Retina (tissue), 1 donor: ENCODE measurements at regions not wholly inside any gene's neighbourhood (a gene's known extent, or its start where the extent isn't known, plus 50 kb on each side); places are given as distances from the start of the nearest gene placed in this dataset.
"Not testable (repeated sequence)": the region's sequence is repeated elsewhere in the genome, so short reads cannot be mapped to it uniquely, and the experiment has no call there.

Experiments
- DNase-seq: peaks from one replicate; pipeline ENCODE4 v3.0.0-alpha.2; 2016

DNA sequence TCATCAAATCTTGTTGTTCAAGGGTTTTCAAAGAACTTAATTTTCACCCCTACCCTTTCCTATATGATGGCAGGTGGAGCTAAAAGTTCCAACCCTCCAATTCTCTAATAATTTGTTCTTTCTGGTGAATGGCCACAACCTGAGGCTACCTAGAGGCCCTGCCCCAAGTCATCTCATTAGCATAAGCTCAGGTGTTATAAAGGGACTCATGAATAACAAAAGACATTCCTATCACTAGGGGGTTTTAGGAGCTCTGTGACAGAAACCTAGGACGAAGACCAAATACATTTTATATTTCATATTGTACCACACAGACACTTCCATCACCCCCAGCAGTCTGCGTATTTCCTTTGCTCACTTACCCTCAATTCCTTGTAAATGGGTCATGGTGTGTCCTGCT is 483.6 kb upstream of the EPHA6 start:
- DNase-seq: no peak

- no peak for DNase-seq
These were observed 483.1 kb upstream of the EPHA6 start for GRCh38 chr3:96331341-96331740.

DNA sequence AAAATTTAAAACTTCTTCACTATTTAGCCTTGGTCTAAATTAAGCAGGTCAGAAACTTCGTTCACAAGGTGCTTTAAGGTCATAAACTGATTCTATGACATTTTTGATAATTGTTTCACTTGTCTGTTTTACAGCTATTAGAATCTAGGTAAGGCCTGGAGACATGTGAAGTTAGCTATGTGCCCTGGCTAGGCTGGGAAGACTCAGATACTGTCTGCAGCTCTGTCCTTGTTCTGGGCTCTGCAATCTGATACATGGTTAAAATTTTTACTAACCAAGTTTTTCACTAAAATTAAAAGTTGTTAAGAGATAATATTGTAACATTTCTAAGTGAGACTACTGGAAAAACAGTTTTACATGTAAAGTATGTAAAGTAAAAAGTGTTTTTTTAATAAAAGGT is 479.6 kb upstream of the EPHA6 start:
- no peak for DNase-seq

GRCh38 chr3:96347289-96347688 is 467.1 kb upstream of the EPHA6 start:
- DNase-seq: no peak

GRCh38 chr3:96351598-96351997 is 462.8 kb upstream of the EPHA6 start:
- not testable (repeated sequence) for DNase-seq

- no peak for DNase-seq
These were observed 460.3 kb upstream of the EPHA6 start for GRCh38 chr3:96354106-96354505.

DNA sequence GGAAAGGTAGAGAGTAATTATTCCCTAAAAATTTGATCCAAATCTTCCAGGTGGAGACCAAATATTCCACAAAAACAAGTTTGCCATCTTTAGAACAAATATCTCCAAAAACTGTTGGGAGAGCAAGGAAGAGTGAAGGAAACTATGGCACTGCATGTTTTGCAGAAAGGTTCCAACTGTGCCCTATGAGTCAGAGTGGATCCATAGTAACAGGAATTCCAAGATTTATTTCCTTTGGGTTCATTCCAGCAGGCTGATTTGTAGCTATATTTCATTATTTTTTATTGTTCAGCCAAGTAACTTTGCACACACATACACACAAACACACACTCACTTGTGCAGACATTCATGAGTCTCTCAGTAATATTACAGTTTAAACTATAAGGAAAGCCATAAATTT is 459.7 kb upstream of the EPHA6 start:
- no peak for DNase-seq

DNA sequence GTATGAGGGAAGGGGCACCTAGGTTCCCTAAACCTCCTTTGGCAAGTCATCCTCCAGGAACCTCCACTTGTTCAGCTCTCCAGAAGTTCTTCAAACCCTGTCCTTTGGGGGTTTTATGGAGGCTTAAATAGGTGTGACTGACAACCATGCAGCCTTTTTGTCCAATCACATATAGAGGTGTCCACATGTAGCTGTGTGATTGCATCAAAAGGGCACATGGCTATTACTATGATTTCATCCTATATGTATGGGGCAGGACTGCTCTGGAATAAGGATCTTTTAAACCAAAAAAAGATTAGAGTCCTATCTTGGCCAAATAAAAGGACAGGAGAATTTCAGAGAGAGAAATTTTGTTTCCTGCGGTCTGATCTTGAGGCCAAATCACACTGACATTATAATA is 453.2 kb upstream of the EPHA6 start:
- no peak for DNase-seq

- no peak for DNase-seq
These were observed 443.8 kb upstream of the EPHA6 start for GRCh38 chr3:96370637-96371036.

DNA sequence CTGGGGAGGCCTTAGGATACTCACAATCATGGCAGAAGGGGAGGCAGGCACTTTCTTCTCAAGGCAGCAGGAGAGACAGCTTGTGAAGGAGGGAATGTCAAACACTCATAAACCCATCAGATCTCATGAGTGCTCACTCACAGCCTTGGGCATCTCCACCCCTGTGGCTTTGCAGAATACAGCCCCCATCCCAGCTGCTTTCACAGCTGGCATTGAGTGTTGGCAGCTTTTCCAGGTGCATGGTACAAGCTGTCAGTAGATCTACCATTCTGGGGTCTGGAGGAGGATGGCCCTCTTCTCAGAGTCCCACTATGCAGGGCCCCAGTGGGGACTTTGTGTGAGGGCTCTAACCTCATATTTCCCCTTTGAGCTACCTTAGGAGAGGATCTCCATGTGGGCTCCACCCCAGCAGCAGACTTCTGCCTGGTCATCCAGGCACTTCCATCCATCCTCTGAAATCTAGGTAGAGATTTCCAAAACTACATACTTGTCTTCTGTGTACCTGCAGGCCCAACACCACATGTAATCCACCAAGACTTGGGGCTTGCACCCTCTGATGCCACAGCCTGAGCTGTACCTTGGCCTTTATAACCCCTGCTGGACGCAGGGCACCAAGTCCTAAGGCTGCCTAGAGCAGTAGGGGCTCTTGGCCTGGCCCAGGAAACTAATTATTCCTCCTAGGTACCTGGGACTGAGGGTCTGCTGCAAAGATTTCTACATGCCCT is 404.2 kb upstream of the EPHA6 start:
- DNase-seq: no peak

GRCh38 chr3:96416549-96417255 is 397.7 kb upstream of the EPHA6 start:
- no peak for DNase-seq

- DNase-seq: no peak
These were observed 386.3 kb upstream of the EPHA6 start for GRCh38 chr3:96428097-96428496.

DNA sequence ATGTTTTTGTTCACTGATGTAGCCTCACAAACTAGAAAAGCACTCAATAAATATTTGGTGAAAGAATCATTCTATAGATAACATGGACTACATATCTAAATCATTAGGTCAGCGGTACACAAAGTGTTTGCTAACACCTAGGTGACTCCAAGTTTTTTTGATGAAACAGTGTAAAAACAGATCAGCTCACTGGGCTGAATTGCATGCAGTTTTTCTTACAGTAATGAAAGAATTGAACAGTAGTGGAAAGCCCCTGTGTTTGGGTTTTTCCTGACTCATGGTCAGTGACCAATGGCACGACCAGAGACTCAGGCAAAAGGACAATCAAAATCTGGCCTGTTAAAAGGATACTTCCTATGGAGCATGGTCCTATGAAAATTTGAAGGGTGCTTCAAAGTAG is 384.3 kb upstream of the EPHA6 start:
- DNase-seq: no peak

DNA sequence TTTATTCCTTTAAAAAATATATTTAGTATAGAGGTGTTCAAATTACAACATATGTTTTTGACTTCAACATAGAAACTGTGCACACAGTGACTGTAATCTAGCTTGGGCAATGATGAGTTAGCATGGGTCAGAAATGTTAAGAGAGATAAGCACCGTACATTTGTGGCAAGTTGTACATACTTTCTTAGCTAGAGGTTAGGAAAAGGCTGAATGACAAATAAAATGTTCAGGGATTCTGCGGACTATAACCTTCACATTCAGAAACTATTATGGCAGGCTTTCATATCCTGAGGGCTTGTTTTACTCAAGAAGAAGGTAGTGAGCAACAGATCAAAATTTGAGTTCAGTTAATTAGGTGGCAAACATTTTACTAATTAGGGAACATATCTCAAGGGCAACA is 379.7 kb upstream of the EPHA6 start:
- no peak for DNase-seq

- no peak for DNase-seq
These were observed 365.0 kb upstream of the EPHA6 start for GRCh38 chr3:96449346-96449745.

DNA sequence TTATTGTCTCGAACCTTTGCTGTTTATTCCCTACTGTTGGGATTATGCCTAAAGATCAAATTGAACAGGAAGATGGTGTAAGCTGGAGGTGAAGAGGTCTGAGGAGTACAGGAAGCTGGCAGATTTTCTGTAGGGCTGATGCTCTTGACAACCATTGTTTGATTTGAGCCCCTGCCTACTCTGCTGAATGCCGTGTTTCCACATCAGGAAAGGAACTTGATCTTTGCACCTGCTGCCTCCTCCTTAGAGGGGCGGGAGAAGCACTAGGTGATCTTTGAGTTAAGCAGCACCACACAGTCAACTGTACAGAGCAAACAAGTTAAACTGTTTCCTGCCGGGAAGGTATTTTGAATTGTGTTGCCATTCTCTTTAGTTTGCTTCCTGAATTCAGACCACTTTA is 364.6 kb upstream of the EPHA6 start:
- peak; percentile 21 for DNase-seq

GRCh38 chr3:96450699-96451098 is 363.7 kb upstream of the EPHA6 start:
- no peak for DNase-seq

- no peak for DNase-seq
These were observed 348.9 kb upstream of the EPHA6 start for GRCh38 chr3:96465521-96465920.

DNA sequence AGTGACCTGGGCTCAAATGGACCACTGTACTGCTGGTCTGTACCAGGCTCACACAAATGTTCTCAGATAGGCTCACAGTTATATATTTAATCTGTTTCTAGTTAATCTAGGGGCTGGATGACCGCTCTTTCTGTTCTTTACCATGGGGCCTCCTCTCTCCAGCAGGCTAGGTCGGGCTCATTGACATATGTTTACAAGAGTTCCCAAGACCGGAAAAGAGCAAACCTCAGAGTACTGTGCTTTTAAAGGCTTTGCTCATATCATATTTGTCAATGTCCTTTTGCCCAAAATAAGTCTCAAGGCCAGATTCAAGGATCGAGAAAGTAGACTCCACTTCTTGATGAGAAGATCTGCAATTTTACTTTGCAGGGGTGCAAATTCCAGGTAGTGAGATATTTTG is 348.0 kb upstream of the EPHA6 start:
- no peak for DNase-seq

GRCh38 chr3:96467639-96468038 is 346.8 kb upstream of the EPHA6 start:
- DNase-seq: no peak

DNA sequence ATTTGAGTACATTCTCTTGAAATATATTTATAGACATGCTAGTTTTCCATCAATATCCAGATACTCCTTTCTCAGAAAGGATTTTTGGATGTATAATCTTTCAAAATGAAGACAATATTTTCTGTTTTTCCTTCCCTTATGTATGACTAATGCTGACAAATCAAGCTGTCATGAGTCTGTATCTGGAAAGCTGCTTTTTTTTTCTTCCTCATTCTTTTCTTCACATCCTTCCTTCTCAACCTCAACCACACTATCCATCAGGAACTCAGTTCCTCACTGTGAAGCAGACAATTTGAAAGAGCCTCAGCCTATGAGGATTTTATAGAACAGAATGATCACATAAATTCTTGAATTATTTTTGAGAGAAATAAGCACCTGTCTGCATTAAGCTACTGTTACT is 335.9 kb upstream of the EPHA6 start:
- no peak for DNase-seq

- DNase-seq: no peak
These were observed 333.5 kb upstream of the EPHA6 start for GRCh38 chr3:96480881-96481280.

DNA sequence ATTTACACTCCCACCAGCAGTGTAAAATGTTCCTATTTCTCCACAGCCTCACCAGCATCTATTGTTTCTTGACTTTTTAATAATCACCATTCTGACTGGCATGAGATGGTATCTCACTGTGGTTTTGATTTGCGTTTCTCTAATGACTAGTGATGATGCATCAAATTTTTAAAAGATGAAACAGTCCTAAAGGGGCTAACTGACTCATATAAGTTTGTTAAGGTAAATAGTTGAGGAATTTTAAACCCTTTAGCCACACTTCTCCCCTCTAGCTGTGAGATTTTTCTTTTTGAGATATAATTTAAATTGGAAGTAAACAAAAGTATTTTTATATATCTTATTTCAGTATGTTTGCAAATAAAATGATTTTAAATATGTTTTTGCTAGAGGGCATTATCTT is 331.2 kb upstream of the EPHA6 start:
- not testable (repeated sequence) for DNase-seq

DNA sequence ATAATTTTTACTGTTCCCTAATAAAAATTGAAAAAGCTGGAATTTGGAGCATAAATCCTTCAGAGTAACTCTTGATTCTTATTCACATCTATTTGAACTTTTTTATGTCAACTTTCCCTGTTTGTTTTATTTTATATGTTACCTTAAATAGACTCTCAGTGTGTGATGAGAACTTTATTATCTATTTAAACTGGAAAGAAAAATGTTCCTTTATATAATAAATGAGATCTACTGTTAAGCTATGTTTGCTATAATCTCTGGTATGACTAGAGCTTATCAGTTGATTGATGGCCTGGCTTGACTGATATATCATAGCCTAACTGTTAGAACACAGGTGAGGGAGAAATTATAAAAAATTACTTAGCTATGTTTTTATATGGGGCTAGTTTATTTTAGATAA is 330.6 kb upstream of the EPHA6 start:
- DNase-seq: no peak

DNA sequence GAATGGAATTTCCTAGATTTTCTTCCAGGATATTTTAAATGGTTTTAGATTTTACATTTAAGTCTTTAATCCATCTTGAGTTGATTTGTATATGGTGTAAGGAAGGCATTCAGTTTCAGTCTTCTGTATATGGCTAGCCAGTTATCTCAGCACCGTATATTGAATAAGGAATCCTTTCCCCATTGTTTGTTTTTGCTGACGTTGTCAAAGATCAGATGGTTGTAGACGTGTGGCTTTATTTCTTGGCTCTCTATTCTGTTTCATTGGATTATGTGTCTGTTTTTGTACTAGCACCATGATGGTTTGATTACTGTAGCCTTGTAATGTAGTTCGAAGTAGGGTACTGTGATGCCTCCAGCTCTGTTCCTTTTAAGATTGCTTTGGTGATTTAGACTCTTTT is 325.7 kb upstream of the EPHA6 start:
- no peak for DNase-seq
